Astrocyte (in vitro differentiated cells and primary cell): ENCODE measurements at regions not wholly inside any gene's neighbourhood (a gene's known extent, or its start where the extent isn't known, plus 50 kb on each side); places are given as distances from the start of the nearest gene placed in this dataset.
"Not testable (repeated sequence)": the region's sequence is repeated elsewhere in the genome, so short reads cannot be mapped to it uniquely, and the experiment has no call there.

Source experiments
- EZH2 ChIP-seq: IDR thresholded peaks from 2 replicates; pipeline ENCODE4 v1.6.1; 2012; ENCODE audit warnings: mild to moderate bottlenecking, low read length, inconsistent platforms; ENCODE audit not compliant: insufficient read depth
- TF ChIP-seq, protein P1 (sequence below): IDR thresholded peaks from 2 replicates; pipeline ENCODE4 v1.5.1; 2011; ENCODE audit warnings: low read depth, mild to moderate bottlenecking, inconsistent platforms, low read length, moderate library complexity; ENCODE audit not compliant: insufficient read depth

DNA sequence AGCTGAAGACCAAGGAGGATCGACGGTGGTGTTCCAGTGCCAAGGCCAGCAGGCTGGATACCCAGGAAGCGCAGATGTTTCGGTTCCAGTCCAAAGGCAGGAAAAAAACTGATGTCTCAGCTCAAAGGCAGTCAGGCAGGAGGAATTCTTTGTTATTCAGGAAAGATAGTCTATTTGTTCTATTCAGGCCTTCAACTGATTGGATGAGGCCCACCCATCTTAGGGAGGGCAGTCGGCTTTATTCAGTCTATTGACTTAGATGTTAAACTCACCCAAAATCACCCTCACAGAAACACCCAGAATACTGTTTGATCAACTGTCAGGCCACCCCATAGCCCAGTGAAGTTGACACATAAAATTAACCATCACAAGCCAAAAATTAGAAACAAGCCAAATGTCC, 63.9 kb upstream of the SMURF2 start:
- TF ChIP-seq, protein P1, sequence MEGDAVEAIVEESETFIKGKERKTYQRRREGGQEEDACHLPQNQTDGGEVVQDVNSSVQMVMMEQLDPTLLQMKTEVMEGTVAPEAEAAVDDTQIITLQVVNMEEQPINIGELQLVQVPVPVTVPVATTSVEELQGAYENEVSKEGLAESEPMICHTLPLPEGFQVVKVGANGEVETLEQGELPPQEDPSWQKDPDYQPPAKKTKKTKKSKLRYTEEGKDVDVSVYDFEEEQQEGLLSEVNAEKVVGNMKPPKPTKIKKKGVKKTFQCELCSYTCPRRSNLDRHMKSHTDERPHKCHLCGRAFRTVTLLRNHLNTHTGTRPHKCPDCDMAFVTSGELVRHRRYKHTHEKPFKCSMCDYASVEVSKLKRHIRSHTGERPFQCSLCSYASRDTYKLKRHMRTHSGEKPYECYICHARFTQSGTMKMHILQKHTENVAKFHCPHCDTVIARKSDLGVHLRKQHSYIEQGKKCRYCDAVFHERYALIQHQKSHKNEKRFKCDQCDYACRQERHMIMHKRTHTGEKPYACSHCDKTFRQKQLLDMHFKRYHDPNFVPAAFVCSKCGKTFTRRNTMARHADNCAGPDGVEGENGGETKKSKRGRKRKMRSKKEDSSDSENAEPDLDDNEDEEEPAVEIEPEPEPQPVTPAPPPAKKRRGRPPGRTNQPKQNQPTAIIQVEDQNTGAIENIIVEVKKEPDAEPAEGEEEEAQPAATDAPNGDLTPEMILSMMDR: not testable (repeated sequence)
- not testable (repeated sequence) for TF ChIP-seq EZH2
